ENCODE measurements at regions not wholly inside any gene's neighbourhood (a gene's known extent, or its start where the extent isn't known, plus 50 kb on each side); places are given as distances from the start of the nearest gene placed in this dataset.
"Not testable (repeated sequence)": the region's sequence is repeated elsewhere in the genome, so short reads cannot be mapped to it uniquely, and the experiment has no call there.

DNA sequence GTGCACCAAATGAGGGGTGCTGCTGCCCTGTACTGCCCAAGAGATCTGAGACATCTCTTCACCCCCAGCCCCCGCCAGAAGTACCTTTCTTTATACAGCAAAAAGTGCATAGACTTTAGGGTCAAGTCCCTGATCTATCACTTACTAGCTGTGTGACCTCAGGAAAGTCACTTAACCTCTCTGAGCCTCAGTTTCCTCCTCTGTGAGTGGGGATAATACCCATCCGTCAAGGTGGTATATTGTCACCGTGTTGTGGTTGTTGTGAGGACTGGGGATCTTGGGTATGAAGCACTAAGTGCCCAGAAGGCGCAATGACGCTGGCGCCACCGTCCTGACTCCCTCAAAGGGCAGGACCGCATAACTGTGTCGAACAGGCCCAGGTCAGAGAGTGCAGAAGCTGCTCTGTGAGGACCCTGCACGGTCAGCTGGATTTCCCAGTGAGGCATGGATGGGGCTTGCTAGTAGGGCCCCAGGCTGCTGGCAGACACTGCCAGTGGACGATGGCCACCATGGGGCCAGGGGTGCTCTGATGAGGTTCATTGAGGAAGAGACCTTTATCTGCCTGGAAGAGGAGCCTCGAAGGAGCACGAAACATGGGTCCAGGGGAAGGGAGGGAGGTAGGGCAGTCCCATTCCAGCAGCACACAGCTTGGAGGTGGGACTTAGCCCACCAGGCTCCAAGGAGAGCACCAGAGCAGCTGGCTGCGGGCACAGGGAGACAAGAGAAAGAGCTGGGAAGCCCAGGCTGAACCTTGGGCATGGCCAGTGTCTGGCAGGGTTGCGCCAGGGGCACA lies 61.8 kb upstream of the LAPTM4A start:
- H3K4me3 Mint-ChIP-seq (ENCODE audit: unreplicated experiment): no peak overlapping the region
- no peaks in the 10 kb centered on the region for H3K27me3 Mint-ChIP-seq (ENCODE audit: insufficient read depth, unreplicated experiment)
- no peak overlapping the region for H3K27ac Mint-ChIP-seq (ENCODE audit: low read depth, unreplicated experiment)
- intact Hi-C loops (cut with micrococcal nuclease): no loop called here
- CTCF ChIA-PET: interaction anchor here (0.7 to 1.3 kb wide), 4 partner anchors 9 to 201 kb away, joined by 3 to 4 read pairs (median 3); no protein-coding TSS in a partner anchor
- DNase-seq (ENCODE audit: unreplicated experiment): no peak
- POLR2A ChIA-PET: interaction anchor here (1.1 kb wide), 1 partner anchor 18 kb away, joined by 3 read pairs; no protein-coding TSS in a partner anchor
- BruUV-seq (replicated peaks): no TSS peak
- peaks cover 11% of the 10 kb centered on the region for H3K4me1 Mint-ChIP-seq (ENCODE audit: insufficient read depth, unreplicated experiment)
- H3K36me3 Mint-ChIP-seq (ENCODE audit: insufficient read depth, unreplicated experiment): no peaks in the 10 kb centered on the region
- H3K9me3 Mint-ChIP-seq (ENCODE audit: unreplicated experiment): no peaks in the 10 kb centered on the region
- TF ChIP-seq, protein P1, sequence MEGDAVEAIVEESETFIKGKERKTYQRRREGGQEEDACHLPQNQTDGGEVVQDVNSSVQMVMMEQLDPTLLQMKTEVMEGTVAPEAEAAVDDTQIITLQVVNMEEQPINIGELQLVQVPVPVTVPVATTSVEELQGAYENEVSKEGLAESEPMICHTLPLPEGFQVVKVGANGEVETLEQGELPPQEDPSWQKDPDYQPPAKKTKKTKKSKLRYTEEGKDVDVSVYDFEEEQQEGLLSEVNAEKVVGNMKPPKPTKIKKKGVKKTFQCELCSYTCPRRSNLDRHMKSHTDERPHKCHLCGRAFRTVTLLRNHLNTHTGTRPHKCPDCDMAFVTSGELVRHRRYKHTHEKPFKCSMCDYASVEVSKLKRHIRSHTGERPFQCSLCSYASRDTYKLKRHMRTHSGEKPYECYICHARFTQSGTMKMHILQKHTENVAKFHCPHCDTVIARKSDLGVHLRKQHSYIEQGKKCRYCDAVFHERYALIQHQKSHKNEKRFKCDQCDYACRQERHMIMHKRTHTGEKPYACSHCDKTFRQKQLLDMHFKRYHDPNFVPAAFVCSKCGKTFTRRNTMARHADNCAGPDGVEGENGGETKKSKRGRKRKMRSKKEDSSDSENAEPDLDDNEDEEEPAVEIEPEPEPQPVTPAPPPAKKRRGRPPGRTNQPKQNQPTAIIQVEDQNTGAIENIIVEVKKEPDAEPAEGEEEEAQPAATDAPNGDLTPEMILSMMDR (IDR thresholded peaks at IDR 0.05; ENCODE audit: unreplicated experiment): no peak

DNA sequence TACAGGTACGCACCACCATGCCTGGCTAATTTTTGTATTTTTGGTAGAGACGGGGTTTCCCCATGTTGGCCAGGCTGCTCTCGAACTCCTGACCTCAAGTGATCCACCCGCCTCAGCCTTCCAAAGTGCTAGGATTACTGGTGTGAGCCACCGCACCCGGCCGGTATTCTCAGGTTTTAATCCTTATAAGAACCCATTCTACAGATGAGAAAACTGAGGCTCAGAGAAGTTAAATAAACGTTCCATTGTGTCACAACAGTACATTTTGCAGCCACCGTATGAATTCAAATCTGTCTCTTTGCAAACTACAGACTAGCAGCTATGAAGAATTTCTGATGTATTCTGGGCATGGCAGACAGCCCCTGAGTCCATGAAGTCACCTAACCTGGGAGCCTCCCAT lies 60.9 kb upstream of the LAPTM4A start:
- H3K36me3 Mint-ChIP-seq (ENCODE audit: insufficient read depth, unreplicated experiment); intact Hi-C loops (cut with micrococcal nuclease); BruUV-seq (replicated peaks); DNase-seq (ENCODE audit: unreplicated experiment); H3K9me3 Mint-ChIP-seq (ENCODE audit: unreplicated experiment); H3K4me3 Mint-ChIP-seq (ENCODE audit: unreplicated experiment); H3K27ac Mint-ChIP-seq (ENCODE audit: low read depth, unreplicated experiment); POLR2A ChIA-PET; H3K27me3 Mint-ChIP-seq (ENCODE audit: insufficient read depth, unreplicated experiment): not testable (repeated sequence)
- peaks cover 11% of the 10 kb centered on the region for H3K4me1 Mint-ChIP-seq (ENCODE audit: insufficient read depth, unreplicated experiment)
- CTCF ChIA-PET: interaction anchor here (0.8 to 1.0 kb wide), 2 partner anchors 8 to 179 kb away, joined by 3 read pairs; no protein-coding TSS in a partner anchor

DNA sequence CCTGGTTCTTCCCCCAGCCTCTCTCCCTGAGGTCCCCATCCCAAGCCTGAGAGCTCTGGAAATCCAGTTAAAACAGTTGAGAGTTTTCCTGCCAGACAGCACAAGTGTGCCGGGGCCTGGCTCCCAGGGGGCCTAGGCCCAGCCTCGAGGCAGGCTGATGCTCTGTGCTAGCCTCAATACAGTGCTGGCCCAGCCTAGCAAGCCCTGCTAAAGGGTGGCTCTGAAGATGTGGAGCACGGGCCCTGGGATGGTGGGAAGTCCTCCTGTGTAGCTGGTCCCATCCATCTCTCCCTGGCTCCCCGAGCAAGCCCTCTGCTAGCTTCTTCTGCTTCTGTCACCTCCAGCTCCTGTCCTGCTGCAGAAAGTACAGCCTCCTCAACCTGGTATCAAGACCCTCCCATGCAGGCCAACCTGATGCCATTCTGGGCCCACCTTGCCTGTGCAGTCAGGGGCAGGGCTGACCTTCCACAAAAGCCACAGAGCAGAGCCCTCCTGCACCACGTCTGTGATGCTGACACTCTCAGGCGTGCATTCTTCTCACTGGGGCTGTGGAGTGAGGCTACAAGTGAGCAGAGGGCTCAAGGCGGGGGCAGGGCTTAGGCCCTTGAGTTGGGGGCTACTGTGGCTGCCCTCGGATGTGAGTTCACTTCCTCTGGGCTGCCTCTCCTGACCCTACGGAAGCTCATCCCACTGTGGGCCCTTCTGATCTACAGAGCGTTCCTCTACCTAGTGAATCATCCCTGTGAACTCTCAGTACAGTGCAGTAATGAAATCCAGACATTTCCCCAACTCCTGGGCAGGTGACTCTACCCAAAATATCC lies 60.1 kb upstream of the LAPTM4A start:
- H3K9me3 Mint-ChIP-seq (ENCODE audit: unreplicated experiment): no peaks in the 10 kb centered on the region
- no peaks in the 10 kb centered on the region for H3K27me3 Mint-ChIP-seq (ENCODE audit: insufficient read depth, unreplicated experiment)
- TF ChIP-seq, protein P1 (IDR thresholded peaks at IDR 0.05; ENCODE audit: unreplicated experiment): no peak
- CTCF ChIA-PET: interaction anchor here (0.8 to 1.2 kb wide), 4 partner anchors 8 to 270 kb away, joined by 3 to 4 read pairs (median 3); no protein-coding TSS in a partner anchor
- POLR2A ChIA-PET: interaction anchor here (0.7 kb wide), 1 partner anchor 56 kb away, joined by 3 read pairs; no protein-coding TSS in a partner anchor
- H3K27ac Mint-ChIP-seq (ENCODE audit: low read depth, unreplicated experiment): no peak overlapping the region
- H3K4me1 Mint-ChIP-seq (ENCODE audit: insufficient read depth, unreplicated experiment): peaks cover 17% of the 10 kb centered on the region
- DNase-seq (ENCODE audit: unreplicated experiment): no peak
- H3K36me3 Mint-ChIP-seq (ENCODE audit: insufficient read depth, unreplicated experiment): no peaks in the 10 kb centered on the region
- BruUV-seq (replicated peaks): no TSS peak
- intact Hi-C loops (cut with micrococcal nuclease): no loop called here
- H3K4me3 Mint-ChIP-seq (ENCODE audit: unreplicated experiment): no peak overlapping the region

DNA sequence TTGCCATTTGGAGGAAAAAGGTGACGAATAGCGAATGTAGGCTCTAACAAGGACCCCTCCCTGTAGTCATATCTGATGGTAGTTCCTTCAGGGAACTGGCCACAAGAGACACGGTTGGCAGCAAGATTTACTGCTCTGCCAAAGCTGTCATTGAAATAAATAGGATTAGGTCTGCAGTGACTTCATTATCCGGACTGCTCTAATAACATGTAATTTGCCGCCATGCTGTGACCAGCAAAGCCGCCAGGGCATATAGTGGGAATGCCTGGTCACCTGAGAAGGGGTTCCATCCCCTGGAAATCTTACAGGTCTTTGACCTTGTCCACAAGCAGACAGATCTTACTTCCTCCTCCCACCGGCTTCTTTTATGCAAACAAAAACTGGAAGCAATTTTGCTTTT lies 59.4 kb upstream of the LAPTM4A start:
- POLR2A ChIA-PET: interaction anchor here (0.7 to 5.6 kb wide), 2 partner anchors 57 to 114 kb away, joined by 3 to 39 read pairs; partner anchors contain the start of gene SDC1
- Mint-ChIP-seq H3K4me1 (ENCODE audit: insufficient read depth, unreplicated experiment) (peaks cover 17% of the 10 kb centered on the region), H3K27me3 (ENCODE audit: insufficient read depth, unreplicated experiment) (no peaks in the 10 kb centered on the region), H3K4me3 (ENCODE audit: unreplicated experiment) (no peak overlapping the region), H3K9me3 (ENCODE audit: unreplicated experiment) (no peaks in the 10 kb centered on the region), H3K36me3 (ENCODE audit: insufficient read depth, unreplicated experiment) (no peaks in the 10 kb centered on the region), H3K27ac (ENCODE audit: low read depth, unreplicated experiment) (no peak overlapping the region)
- intact Hi-C loops (cut with micrococcal nuclease): no loop called here
- DNase-seq (ENCODE audit: unreplicated experiment): no peak
- CTCF ChIA-PET: interaction anchor here (0.9 to 1.4 kb wide), 3 partner anchors 17 to 270 kb away, joined by 3 to 5 read pairs (median 4); no protein-coding TSS in a partner anchor
- TF ChIP-seq, protein P1 (IDR thresholded peaks at IDR 0.05; ENCODE audit: unreplicated experiment): no peak
- no TSS peak for BruUV-seq (replicated peaks)
